ENCODE measurements at regions not wholly inside any gene's neighbourhood (a gene's known extent, or its start where the extent isn't known, plus 50 kb on each side); places are given as distances from the start of the nearest gene placed in this dataset.
"Not testable (repeated sequence)": the region's sequence is repeated elsewhere in the genome, so short reads cannot be mapped to it uniquely, and the experiment has no call there.

DNA sequence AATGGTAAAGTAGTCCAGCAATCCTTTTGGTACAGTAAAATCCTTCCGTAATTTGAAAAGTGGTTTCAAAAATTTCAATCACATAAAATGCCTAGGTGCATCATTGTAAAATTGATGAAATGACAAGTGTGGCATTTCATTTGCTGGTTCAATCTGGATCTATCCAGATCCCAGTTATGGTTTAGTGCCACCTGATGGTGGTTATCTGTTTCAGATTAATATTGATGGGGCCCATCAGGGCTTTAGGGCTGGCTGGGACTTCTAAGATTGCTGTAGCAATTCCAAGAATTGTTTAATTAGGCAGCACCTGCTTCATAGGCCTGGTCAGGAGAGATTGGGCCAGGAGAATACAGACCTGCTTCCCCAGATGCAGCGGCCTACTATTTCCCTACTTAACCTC lies 55.5 kb upstream of the PIK3C3 start:
- no peak for DNase-seq

DNA sequence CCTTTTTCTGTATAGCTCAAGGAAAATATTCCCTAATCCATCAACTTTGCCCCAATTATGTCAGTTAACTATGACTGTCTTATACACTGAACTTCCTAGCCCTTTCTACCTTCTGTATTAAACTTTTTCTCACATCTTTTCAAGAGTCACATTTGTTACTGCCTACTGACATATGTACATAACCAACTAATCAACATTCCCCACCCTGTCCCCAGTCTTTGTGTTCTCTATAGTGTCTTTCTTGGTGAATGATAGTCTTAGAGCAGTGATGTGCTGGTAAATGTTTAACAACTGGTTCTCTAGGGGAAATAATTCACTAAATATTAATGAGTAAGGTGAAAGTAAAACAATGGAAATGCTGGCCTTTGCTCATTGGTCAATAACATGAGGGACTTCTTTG lies 61.6 kb upstream of the PIK3C3 start:
- DNase-seq = no peak

DNA sequence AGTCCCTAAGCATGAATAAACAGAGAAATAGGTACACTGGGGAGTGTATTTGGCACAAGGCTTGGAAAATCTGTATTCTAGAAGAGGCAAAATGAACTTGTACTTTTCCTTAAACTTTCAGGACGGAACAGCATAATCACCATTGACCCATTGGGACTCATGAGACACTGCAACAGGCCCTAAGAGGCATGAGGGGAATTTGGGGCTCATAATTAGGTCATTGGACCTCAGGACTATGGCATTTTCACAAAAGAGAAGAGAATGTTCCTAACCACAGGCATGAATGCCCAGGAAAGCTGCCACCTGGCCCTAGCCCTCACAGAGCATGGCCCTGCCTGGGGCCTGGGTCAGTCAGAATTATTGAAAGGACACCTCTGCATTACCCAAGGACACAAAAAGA lies 67.9 kb upstream of the PIK3C3 start:
- DNase-seq = no peak

DNA sequence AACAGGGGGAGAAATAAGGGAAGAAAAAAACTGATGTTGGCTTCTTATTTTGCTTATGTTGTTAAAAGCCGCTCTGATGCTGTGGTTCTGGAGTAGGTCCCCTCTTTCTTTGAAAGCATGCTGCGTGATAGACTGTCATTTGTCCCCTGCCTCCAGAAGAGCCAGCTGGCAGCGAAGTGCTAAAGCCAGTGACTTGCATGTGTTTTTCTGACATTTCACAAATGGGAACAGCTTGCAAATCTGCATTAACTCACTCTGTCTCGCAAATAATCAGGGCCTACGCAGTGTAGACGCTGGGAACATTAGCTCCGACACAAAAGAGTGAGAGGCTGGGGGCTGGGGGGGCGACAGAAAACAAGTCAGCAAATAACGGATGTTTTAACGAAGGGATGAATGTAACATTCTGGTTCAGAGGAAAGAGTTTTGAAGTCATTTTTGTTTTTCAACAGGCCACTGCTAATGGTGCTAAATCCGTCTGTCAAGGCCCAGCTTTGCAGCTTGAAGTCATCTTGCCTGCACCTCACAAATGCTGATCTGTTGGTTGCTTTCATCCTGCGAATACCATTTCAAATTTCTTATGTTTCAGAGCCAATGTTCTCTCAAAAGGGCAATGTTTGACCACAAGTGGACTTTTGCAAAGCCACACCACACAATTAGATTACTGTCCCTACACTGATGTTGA lies 68.8 kb upstream of the PIK3C3 start:
- no peak for DNase-seq

DNA sequence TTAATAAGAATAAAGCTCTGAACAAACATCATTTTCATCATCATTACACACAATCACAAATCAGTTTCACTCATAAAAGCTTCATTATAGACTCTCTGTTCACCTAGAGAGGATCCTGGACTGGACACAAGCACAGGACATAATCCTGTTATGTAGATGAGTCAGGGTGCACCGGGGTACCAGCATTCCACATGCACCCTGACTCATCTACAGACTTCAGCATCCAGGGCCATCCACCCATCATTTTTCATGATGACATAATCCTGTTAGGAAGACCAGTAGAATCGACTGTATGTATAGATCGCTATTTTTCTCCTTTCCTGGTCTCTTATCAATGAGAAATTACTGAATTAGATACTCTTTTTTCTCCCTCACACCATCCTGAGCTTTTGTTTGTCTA lies 73.7 kb upstream of the PIK3C3 start:
- DNase-seq = no peak

DNA sequence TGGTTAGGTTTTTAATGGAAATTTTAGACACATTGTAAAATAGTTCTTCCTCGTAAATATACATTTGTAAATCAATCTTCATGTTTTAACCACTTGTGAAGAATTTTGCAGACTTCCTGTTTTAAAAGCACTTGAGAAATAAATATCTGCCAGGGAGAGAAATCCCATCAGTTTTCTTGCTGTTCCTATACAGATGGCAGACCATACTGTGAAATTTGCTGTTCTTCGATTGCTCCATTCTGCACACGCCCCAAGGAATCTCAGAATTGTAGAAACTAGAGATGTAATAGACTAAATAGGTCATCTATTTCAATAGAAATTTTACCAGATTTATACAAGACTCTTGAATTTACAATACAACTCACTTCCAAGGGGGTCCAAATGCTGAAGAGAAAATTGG lies 75.8 kb upstream of the PIK3C3 start:
- no peak for DNase-seq

DNA sequence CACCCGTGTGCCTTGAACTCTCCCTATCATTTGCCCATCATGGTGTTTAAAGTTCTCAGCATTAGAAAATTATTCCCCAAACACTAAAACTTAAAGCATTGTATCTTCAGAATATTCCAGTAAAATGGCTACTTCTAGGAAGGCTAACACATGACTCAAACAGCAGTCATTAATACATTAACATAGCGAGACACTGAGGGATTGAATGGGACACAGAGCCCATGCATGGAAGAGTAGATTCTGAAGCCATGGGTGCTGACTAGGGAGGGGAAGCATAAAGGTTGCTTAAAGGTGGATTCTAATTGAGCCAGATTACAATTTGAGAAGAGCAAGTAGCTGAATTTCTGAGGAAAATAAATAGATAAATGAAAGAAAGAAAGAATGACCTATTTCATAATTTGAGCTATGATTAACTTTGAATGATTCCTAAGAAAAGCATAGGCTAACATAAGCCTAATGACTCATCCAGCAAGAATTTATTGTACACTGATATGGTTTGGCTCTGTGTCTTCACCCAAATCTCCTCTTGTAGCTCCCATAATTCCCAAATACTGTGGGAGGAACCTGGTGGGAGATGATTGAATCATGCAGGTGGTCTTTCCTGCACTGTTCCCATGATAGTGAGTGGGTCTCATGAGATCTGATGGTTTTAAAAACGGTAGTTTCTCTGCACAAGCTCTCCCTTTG lies 79.8 kb upstream of the PIK3C3 start:
- no peak for DNase-seq

DNA sequence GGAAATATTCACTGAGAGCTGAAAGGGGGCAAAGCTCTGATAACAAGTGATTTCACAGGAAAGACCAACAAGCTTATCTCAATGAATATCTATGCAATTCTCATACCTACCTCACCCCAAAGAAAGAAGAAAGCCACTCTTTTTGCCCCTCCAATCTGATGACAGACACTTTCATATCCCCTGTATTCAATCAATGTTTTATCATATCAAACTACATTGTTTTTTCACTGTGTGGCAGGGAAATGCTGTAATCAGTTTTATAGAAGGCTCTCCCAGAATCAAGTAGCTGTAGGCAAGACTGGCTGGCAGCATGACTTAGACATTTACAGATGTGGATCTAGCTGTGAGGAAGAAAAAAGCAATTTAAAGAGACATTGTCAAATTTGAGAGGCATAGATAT lies 81.3 kb upstream of the PIK3C3 start:
- no peak for DNase-seq

DNA sequence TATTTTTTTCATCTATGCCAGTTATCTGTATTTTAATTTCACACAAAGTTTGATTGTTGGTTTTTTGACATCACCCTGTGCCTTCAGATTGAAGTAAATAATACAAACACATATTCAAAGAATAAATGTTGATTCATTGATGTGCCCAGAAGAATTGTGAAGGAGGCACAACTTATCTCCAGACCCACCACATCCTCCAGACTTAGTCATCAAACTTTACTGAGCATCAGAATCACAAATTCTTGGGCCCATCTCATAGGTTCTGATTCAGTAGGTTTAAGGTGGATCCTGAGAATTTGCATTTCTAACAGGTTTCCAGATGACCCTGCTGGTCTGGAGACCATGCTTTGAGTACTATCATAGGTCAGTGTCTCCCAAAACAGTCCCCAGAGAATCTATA lies 82.8 kb upstream of the PIK3C3 start:
- no peak for DNase-seq

DNA sequence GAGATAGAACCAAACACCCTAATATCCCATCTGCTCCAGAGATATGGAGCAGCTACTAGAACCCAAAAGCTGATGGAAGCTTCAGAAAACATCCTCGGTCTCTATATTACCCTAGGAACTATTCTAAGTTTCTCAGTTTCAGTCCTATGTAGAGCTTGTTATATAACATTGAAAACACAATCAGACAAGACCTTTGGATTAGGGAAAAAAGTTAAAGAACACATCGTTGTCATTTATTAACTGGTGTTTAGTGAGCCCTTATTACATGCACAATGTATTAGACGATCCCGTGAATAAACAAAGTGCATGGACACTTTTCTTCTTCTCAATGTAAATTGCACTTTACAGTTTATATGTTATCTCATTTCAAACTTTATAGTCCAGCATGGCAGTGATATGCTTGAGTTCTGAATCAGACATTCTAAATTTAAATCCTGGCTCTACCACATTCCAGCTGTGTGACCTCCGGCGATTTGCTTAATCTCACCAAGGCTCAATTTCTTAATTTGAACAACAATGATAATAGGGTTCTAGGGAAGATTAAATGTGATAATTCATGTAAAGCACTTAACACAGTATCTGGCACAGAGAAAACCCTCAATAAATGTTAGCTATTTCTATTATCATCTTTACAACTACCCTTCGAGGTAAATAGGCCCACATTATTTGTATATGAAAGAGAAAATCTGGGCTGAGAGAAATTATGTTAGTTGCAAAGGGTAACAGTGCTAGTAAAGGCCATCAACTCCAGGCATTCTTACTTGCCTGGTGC lies 83.6 kb upstream of the PIK3C3 start:
- DNase-seq = no peak

DNA sequence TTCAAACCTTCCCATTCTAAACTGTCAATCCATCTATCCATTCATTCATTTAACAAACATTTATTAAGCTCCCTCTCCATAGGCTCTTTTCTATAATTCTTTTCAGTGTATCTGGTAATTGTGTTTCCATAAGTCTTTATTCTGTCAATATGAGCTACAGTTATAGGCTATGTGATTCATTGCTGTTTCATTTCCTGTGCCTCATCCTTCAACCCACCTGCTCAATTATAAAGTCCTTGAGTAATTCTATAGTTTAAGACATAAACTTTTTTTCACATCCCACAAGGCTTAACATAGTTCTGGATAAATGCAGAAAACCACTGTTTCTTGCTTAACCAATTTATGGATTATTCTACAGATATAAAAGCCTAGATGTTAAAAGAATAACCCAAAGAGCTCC lies 84.2 kb upstream of the PIK3C3 start:
- DNase-seq = no peak

DNA sequence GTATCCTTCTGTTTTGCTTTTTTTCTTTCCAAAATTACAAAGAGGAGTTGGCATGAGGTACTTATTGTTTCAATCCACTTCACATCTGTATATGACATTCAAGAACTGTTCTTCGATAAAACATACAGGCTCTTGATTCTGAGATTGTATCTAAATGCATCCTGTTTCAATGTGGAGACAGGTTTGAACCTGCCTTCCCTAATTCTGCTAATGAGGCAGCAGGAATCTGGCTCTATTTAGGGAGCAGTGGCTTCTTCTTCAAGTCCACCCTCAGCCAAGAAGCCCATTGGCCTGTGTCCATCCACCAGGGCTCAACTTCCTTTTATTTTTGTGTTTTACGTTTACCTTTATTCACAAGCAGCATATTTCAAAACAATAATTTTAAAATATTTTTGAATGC lies 84.8 kb upstream of the PIK3C3 start:
- no peak for DNase-seq

DNA sequence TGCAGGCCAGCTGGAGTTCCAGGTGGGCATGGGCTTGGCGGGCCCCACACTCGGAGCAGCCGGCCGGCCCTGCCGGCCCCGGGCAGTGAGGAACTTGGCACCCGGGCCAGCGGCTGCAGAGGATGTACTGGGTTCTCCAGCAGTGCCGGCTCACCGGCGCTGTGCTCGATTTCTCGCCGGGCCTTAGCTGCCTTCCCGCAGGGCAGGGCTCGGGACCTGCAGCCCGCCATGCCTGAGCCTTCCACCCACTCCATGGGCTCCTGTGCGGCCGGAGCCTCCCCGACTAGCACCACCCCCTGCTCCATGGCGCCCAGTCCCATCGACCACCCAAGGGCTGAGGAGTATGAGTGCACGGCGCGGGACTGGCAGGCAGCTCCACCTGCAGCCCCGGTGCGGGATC lies 89.2 kb upstream of the PIK3C3 start:
- not testable (repeated sequence) for DNase-seq

DNA sequence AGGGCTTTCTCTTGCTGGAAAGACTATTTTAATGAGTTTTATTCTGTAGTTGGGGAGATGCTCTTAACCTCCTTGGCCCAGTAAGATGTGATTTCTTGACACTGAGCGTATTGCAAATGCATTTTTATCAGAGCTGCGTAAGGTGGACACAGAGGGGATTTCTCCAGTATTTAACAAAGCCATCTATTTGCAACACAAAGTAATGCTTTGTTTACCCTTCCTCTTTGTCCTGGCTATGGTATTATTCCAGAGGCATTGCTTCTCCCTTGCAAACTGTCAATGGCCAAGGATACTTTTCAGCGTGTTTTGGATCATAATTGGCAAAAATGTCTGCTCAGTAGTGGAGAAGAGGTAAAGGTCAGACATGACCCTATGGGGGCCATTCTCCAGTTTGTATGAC lies 90.8 kb upstream of the PIK3C3 start:
- DNase-seq = no peak

DNA sequence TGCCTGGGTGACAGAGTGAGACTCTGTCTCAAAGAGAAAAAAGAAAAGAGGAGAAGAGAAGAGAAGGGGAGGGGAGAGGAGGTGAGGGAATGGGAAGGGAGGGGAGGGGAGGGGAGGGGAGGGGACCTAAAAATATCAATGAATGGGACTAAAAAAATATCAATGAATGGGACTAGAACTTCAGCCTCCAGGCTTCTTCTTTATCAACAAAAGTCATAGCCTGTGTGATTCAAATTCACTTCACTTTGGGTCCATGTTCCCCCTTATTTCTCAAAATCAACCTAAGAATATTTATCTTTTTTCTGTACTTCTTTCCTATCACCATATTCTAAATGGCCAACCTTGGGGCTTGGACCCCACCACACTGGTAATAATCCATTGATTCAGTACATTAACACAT lies 92.1 kb upstream of the PIK3C3 start:
- no peak for DNase-seq

DNA sequence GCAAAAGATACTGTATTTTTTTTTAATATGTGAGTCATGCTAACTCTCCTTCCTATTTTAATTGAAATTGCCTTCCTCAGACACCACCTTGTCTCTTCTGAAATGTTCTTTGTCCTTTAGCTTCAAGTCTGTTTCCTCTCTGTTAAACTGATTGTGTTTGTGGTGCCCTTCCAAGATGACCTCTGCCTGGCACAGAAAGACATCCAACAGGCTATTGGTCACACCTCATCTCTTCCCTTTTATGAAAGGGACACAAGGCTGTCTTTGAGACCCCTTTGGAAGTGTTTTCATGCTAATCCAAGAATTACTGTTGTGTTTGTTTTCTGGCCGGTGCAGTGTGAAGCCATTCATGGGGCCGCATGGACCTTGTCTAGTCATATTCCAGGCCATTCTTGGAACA lies 94.0 kb upstream of the PIK3C3 start:
- DNase-seq = no peak

DNA sequence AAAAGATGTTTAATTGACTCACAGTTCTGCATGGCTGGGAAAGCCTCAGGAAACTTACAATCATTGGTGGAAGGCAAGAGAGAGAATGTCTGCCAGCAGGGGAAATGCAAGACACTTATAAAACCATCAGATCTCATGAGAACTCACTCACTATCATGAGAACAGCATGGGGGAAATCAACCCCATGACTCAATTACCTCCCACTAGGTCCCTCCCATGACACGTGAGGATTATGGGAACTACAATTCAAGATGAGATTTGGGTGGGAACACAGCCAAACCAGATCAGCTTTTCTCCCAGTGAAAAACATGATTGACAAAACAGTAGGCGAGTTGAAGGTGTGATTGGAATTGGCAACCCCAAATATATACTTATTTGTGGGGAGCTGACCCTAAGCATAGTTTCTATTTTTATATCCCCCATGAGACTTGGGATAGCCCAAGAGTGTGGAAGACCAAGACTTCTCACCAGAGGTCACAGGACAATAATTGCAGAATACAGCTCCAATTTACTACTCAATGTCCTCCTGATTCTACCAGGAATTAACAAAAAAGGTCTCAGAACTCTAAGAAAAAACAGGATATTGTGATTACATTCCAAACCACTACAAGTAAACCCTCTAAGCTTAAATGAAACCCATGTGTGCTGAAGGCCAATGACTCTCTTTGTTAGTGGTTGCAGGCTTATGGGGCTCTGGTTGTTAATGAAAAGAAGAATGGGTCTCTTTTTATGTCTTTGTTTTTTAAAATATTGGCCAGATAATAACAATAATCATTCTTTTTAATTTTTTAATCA lies 96.1 kb upstream of the PIK3C3 start:
- no peak for DNase-seq

DNA sequence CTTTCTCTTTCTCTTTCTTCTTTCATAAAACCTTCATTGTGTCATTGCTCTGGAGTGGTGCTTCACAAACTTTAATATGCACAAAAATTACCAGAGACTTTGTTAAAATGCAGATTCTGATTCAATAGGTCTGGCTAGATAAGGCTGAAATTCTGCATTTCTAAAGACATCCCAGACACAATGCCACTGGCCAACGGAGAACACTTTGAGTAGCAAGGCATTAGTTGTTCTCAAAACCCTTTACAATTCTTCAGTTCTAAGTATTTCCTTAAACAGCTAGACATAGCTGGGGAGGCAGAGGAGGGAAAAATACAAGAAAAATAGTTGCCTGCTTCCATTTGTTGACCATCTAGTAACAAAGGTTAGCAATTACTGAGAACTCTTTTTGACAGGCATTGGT lies 101.8 kb upstream of the PIK3C3 start:
- DNase-seq = no peak

DNA sequence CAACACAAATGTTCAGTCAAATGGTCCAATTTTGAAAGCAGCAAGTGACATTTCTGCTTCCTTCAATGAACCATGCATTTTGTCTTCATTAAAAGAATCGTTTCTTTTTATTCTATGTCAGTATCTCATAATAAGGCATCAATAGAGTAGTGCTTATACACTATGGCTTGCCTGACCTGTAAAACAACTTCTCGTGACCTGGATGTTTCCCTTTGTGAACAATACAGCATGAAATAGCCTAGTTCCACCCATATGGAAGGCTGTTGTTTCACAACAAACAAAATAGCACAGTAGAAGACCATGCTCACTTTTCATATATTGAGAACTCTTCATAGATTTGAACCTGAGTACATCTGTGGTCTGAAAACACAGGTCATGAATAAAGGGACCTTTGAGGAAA lies 104.3 kb upstream of the PIK3C3 start:
- DNase-seq = no peak

DNA sequence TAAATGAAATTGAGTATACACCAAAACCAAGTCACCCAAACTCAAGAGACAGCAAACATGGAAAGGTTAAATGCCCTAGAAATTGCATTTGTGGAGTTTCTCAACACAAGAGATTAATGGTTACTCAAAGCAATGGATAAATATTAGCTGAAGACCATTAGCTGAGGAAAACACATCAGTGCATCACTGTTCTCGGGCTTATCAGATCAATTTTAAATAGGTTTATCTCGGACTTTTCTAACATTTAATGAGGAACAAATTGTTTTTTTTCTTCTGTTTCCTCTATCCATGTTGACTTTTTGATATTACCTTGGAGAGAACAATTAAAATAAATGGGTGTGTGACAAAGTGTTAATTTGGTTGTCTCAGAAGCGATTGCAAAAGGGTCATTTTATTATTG lies 105.4 kb upstream of the PIK3C3 start:
- no peak for DNase-seq

DNA sequence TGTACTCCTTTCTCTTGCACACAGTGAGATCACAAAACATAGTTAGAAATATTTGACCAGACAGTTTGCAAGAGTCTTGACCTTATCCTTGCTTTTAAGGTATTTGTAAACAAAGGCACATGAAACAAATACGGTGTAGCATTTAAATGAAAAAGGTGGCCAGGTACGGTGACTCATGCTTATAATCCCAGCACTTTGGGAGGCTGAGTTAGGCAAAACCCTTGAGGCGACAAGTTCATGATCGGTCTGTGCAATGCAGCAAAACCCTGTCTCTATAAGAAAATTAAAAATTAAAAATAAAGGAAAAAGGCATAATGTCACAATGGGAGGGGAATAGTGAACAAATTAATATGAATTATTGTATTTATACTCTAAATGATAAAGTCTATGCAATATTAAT lies 109.5 kb upstream of the PIK3C3 start:
- no peak for DNase-seq

DNA sequence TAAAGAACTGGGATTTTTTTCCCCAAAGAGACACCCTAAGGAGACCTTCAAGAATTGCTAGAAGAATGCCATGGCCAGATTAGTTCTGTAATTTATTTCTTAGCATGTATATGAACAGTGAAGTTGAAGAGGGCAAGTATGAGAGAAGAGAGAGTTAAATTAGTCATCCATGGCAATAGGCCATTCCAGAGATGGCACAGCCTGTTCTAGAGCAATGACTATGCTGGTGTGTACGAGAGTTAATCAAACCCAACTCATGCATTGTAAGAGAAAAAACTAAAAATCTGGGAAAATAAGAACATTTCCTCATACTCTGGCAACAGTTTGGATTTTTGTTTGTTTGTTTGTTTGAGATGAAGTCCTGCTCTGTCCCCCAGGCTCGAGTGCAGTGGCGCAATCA lies 112.1 kb upstream of the PIK3C3 start:
- DNase-seq = no peak
